Progenitor cell of endocrine pancreas (in vitro differentiated cells): ENCODE measurements at regions not wholly inside any gene's neighbourhood (a gene's known extent, or its start where the extent isn't known, plus 50 kb on each side); places are given as distances from the start of the nearest gene placed in this dataset.

ENCODE experiments used
- DNase-seq: peaks from one replicate; pipeline ENCODE4 v3.0.0; 2021; ENCODE audit warnings: low spot score; ENCODE audit not compliant: unreplicated experiment
- H3K27ac Mint-ChIP-seq: 2 replicates; pipeline ENCODE4 v1.8.0; 2021; ENCODE audit warnings: mild to moderate bottlenecking, moderate library complexity, mixed read lengths
- H3K27me3 Mint-ChIP-seq: 2 replicates; pipeline ENCODE4 v1.8.0; 2021; ENCODE audit warnings: mixed read lengths
- H3K36me3 Mint-ChIP-seq: 2 replicates; pipeline ENCODE4 v1.8.0; 2022; ENCODE audit warnings: mixed read lengths; ENCODE audit not compliant: insufficient read depth
- H3K4me1 Mint-ChIP-seq: 2 replicates; pipeline ENCODE4 v1.8.0; 2021; ENCODE audit warnings: low read depth, mixed read lengths
- H3K4me3 Mint-ChIP-seq: 2 replicates; pipeline ENCODE4 v1.8.0; 2021; ENCODE audit warnings: low read depth, mild to moderate bottlenecking, moderate library complexity, mixed read lengths
- H3K9me3 Mint-ChIP-seq: 2 replicates; pipeline ENCODE4 v1.8.0; 2021; ENCODE audit warnings: low read depth, mixed read lengths
- CTCF ChIP-seq: fragments of 200-600 bp; sonication (generic); IDR thresholded peaks from one replicate; pipeline ENCODE4 v1.5.0; 2021; ENCODE audit warnings: antibody characterized with exemption, mild to moderate bottlenecking; ENCODE audit not compliant: unreplicated experiment

- Mint-ChIP-seq H3K27me3 (no peaks in the 10 kb centered on the region), H3K27ac (no peak overlapping the region), H3K4me1 (no peaks in the 10 kb centered on the region), H3K36me3 (peaks cover 6% of the 10 kb centered on the region), H3K9me3 (peaks cover 18% of the 10 kb centered on the region), H3K4me3 (no peak overlapping the region)
- DNase-seq, result no peak
- no peak for TF ChIP-seq CTCF
Measured at GRCh38 chr3:175885231-175885766, 1026.2 kb downstream of the NAALADL2 start.

- Mint-ChIP-seq H3K4me1 (no peaks in the 10 kb centered on the region), H3K9me3 (peaks cover 16% of the 10 kb centered on the region), H3K36me3 (peaks cover 6% of the 10 kb centered on the region), H3K4me3 (no peak overlapping the region), H3K27ac (no peak overlapping the region), H3K27me3 (no peaks in the 10 kb centered on the region)
- TF ChIP-seq CTCF, result no peak
- DNase-seq, result no peak
Measured at GRCh38 chr3:175879417-175879816, 1020.3 kb downstream of the NAALADL2 start.

- Mint-ChIP-seq H3K27me3 (no peaks in the 10 kb centered on the region), H3K27ac (no peak overlapping the region)
Measured at GRCh38 chr3:175869404-175869803, 1010.3 kb downstream of the NAALADL2 start.

GRCh38 chr3:175868626-175869025 lies 1009.5 kb downstream of the NAALADL2 start:
- no peak overlapping the region for H3K27ac Mint-ChIP-seq
- H3K4me1 Mint-ChIP-seq, result no peaks in the 10 kb centered on the region

More at GRCh38 chr3:175869404-175869803, 1010.3 kb downstream of the NAALADL2 start:
- no peaks in the 10 kb centered on the region for H3K4me1 Mint-ChIP-seq
- H3K4me3 Mint-ChIP-seq, result no peak overlapping the region
- no peak for DNase-seq
- H3K36me3 Mint-ChIP-seq, result peaks cover 1% of the 10 kb centered on the region
- no peak for TF ChIP-seq CTCF
- H3K9me3 Mint-ChIP-seq, result peaks cover 9% of the 10 kb centered on the region

GRCh38 chr3:175865724-175866123 lies 1006.6 kb downstream of the NAALADL2 start:
- TF ChIP-seq CTCF, result no peak
- Mint-ChIP-seq H3K4me1 (peaks cover 2% of the 10 kb centered on the region), H3K27ac (no peak overlapping the region), H3K27me3 (no peaks in the 10 kb centered on the region), H3K4me3 (no peak overlapping the region), H3K36me3 (no peaks in the 10 kb centered on the region), H3K9me3 (no peaks in the 10 kb centered on the region)
- DNase-seq, result no peak

More at GRCh38 chr3:175868626-175869025, 1009.5 kb downstream of the NAALADL2 start:
- Mint-ChIP-seq H3K36me3 (peaks cover 1% of the 10 kb centered on the region), H3K9me3 (peaks cover 9% of the 10 kb centered on the region), H3K27me3 (no peaks in the 10 kb centered on the region), H3K4me3 (no peak overlapping the region)
- DNase-seq, result no peak
- no peak for TF ChIP-seq CTCF
